A673 (cell line): ENCODE measurements at regions not wholly inside any gene's neighbourhood (a gene's known extent, or its start where the extent isn't known, plus 50 kb on each side); places are given as distances from the start of the nearest gene placed in this dataset.

Source experiments
- BruUV-seq: library from RNA; stranded (reverse); fragments of 400-500 nt; replicated peaks from 2 replicates; lab custom pipeline; 2021; lab: Mats Ljungman, UMichigan
- CTCF ChIA-PET: fragments of 300-600 bp; sonication (Branson Sonifier 250); formaldehyde crosslinking; loops from one replicate; lab custom pipeline; 2022; ENCODE audit warnings: antibody characterized with exemption; lab: Charles Lee
- POLR2A ChIA-PET: fragments of 300-600 bp; sonication (Branson Sonifier 250); formaldehyde crosslinking; loops from one replicate; lab custom pipeline; 2022; ENCODE audit warnings: antibody characterized with exemption; ENCODE audit not compliant: low non-redundant PET; lab: Charles Lee
- DNase-seq: peaks from one replicate; pipeline ENCODE4 v3.0.0-alpha.2; 2015; ENCODE audit warnings: low spot score
- H3K27ac ChIP-seq: fragments of 200-600 bp; sonication (generic); 2 replicates; pipeline ENCODE4 v1.5.1; 2016; ENCODE audit warnings: mixed run types, low read depth, mild to moderate bottlenecking, mixed read lengths, antibody characterized with exemption, low read length; ENCODE audit not compliant: poor library complexity, severe bottlenecking
- H3K27me3 ChIP-seq: fragments of 200-600 bp; sonication (generic); replicated peaks from 2 replicates; pipeline ENCODE4 v1.6.1; 2017; ENCODE audit warnings: mixed run types, low read depth, mild to moderate bottlenecking, mixed read lengths, antibody characterized with exemption, low read length; ENCODE audit not compliant: insufficient read depth, poor library complexity
- H3K36me3 ChIP-seq: fragments of 200-600 bp; sonication (generic); 2 replicates; pipeline ENCODE4 v1.6.1; 2016; ENCODE audit warnings: mixed run types, mild to moderate bottlenecking, mixed read lengths, antibody characterized with exemption, low read length; ENCODE audit not compliant: insufficient read depth, poor library complexity, severe bottlenecking
- H3K4me1 ChIP-seq: fragments of 200-600 bp; sonication (generic); 2 replicates; pipeline ENCODE4 v1.6.1; 2017; ENCODE audit warnings: mixed run types, mild to moderate bottlenecking, mixed read lengths, antibody characterized with exemption, low read length; ENCODE audit not compliant: insufficient read depth, poor library complexity, severe bottlenecking
- H3K4me3 ChIP-seq: fragments of 200-600 bp; sonication (generic); 2 replicates; pipeline ENCODE4 v1.5.1; 2016; ENCODE audit warnings: low read depth, mixed run types, mild to moderate bottlenecking, mixed read lengths, low read length; ENCODE audit not compliant: poor library complexity, severe bottlenecking
- H3K9me3 ChIP-seq: fragments of 200-600 bp; sonication (generic); 2 replicates; pipeline ENCODE4 v1.6.1; 2016; ENCODE audit warnings: mixed run types, low read depth, mild to moderate bottlenecking, mixed read lengths, antibody characterized with exemption, low read length; ENCODE audit not compliant: poor library complexity, severe bottlenecking
- EZH2 ChIP-seq: fragments of 200-600 bp; sonication (generic); IDR thresholded peaks from 2 replicates; pipeline ENCODE4 v1.6.1; 2017; ENCODE audit warnings: borderline replicate concordance, low read depth, mild to moderate bottlenecking, mixed read lengths, antibody characterized with exemption, low read length; ENCODE audit not compliant: poor library complexity, severe bottlenecking
- intact Hi-C: fragments of 100-400 bp; cut with micrococcal nuclease; formaldehyde crosslinking; loops from one replicate; pipeline ENCODE4 v1.10.0; 2022; ENCODE audit not compliant: unreplicated experiment
- TF ChIP-seq, protein P1 (sequence below): fragments of 300-800, 200-600 bp; sonication (generic); conservative IDR thresholded peaks from 2 replicates; pipeline ENCODE4 v1.5.1; 2017; ENCODE audit warnings: low read depth, mild to moderate bottlenecking, antibody characterized with exemption, low read length, moderate library complexity, mixed read lengths

DNA sequence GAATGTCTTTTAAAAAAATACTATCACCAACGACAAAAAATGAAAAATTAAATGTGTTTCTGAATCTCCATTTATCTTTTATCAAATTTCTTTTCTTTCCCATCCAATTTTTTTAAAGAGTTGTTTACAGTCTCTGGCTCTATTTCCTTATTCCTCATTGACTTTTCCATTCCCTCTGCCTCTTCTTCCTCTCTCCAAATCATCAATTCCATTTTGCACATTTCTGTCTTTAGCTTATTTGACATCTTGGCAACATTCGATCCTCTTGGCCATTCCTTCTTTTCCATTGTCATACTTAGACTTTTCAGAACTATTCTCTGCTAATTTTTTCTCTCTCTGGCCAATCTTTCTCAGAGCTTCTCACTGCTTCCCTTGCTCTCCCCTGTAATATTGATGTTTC lies 497.6 kb downstream of the PLPP3 start:
- POLR2A ChIA-PET: no interaction called here
- BruUV-seq: no TSS peak
- CTCF ChIA-PET: no interaction called here

DNA sequence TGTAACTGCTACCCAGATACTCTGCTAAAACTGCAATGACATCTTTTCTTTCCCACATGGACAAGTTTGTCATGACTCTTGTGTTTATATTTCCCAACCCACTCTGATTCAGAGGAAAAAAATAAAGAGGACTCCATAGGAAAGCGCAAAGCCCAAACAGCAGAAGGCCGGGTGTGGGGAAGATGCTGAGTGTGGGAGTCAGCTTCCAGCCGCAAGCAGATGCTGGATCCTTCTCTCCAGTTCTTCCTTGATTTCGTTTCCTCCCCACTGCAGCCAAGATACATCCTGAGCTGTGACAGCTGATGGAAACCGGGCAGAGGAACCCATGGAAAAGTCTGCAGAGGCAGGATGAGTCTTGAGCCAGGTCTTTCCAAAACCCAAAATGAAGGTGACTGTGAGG lies 498.2 kb downstream of the PLPP3 start:
- Histone ChIP-seq H3K4me1 (no peaks in the 10 kb centered on the region), H3K36me3 (no peaks in the 10 kb centered on the region), H3K4me3 (no peak overlapping the region), H3K9me3 (no peaks in the 10 kb centered on the region), H3K27me3 (peaks cover 3% of the 10 kb centered on the region), H3K27ac (no peak overlapping the region)
- no TSS peak for BruUV-seq
- intact Hi-C loops: no loop called here
- TF ChIP-seq EZH2: no peak
- TF ChIP-seq, protein P1, sequence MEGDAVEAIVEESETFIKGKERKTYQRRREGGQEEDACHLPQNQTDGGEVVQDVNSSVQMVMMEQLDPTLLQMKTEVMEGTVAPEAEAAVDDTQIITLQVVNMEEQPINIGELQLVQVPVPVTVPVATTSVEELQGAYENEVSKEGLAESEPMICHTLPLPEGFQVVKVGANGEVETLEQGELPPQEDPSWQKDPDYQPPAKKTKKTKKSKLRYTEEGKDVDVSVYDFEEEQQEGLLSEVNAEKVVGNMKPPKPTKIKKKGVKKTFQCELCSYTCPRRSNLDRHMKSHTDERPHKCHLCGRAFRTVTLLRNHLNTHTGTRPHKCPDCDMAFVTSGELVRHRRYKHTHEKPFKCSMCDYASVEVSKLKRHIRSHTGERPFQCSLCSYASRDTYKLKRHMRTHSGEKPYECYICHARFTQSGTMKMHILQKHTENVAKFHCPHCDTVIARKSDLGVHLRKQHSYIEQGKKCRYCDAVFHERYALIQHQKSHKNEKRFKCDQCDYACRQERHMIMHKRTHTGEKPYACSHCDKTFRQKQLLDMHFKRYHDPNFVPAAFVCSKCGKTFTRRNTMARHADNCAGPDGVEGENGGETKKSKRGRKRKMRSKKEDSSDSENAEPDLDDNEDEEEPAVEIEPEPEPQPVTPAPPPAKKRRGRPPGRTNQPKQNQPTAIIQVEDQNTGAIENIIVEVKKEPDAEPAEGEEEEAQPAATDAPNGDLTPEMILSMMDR: no peak
- POLR2A ChIA-PET: no interaction called here
- no peak for DNase-seq
- CTCF ChIA-PET: no interaction called here

More for the DNA sequence above, 497.6 kb downstream of the PLPP3 start:
- Histone ChIP-seq H3K27me3 (peaks cover 3% of the 10 kb centered on the region), H3K4me3 (no peak overlapping the region), H3K36me3 (no peaks in the 10 kb centered on the region), H3K27ac (no peak overlapping the region), H3K9me3 (no peaks in the 10 kb centered on the region), H3K4me1 (no peaks in the 10 kb centered on the region)
- DNase-seq: no peak
- TF ChIP-seq EZH2: no peak
- TF ChIP-seq, protein P1: no peak
- intact Hi-C loops: no loop called here

DNA sequence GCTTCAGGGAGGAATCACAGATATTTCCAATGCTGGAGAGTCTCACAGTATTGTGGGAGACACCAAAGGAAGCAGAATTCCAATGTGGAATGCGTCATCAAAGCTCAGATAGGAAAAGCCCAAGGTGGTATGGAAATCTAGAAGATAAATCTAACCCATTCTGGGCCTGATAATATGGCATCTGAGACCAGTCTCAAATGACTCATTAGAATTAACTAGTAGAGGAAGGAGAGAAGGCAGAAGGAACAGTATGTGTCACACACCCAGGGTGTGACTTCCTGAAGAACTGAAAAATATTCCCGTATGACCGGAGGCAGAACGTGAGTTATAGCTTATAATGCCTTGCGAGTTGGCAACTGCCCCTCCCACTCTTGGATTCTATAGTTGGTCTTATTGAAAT lies 499.2 kb downstream of the PLPP3 start:
- POLR2A ChIA-PET: no interaction called here
- peaks cover 3% of the 10 kb centered on the region for H3K27me3 ChIP-seq
- CTCF ChIA-PET: no interaction called here

More for the DNA sequence above, 499.2 kb downstream of the PLPP3 start:
- Histone ChIP-seq H3K4me3 (no peak overlapping the region), H3K9me3 (no peaks in the 10 kb centered on the region), H3K27ac (no peak overlapping the region), H3K4me1 (no peaks in the 10 kb centered on the region), H3K36me3 (no peaks in the 10 kb centered on the region)
- BruUV-seq: no TSS peak
- intact Hi-C loops: no loop called here
- TF ChIP-seq EZH2: no peak
- TF ChIP-seq, protein P1: no peak
- DNase-seq: peak; percentile 56
